GM12878 (cell line): ENCODE measurements at regions not wholly inside any gene's neighbourhood (a gene's known extent, or its start where the extent isn't known, plus 50 kb on each side); places are given as distances from the start of the nearest gene placed in this dataset.

Experiments
- CBFB ChIP-seq: IDR thresholded peaks from 2 replicates; pipeline ENCODE4 v1.6.1; 2016; ENCODE audit warnings: antibody characterized with exemption, low read depth
- CBX5 ChIP-seq: sonication (generic); IDR thresholded peaks from 2 replicates; pipeline ENCODE4 v1.6.1; 2016; ENCODE audit warnings: low read depth, moderate library complexity, mild to moderate bottlenecking, inconsistent platforms
- CTCF ChIP-seq, 3 experiments: IDR thresholded peaks in 2 of 3; conservative IDR thresholded peaks in 1 of 3; 2 replicates each; pipeline ENCODE4 v1.5.1; 2011; ENCODE audit warnings: low read depth in 3 of 3, low read length in 3 of 3, mild to moderate bottlenecking in 3 of 3, control low read depth in 2 of 3, moderate library complexity in 2 of 3, inconsistent platforms in 1 of 3, mixed read lengths in 1 of 3; ENCODE audit not compliant: control insufficient read depth in 2 of 3, insufficient read depth in 1 of 3; ENCODE audit errors: extremely low read depth in 1 of 3
- KDM1A ChIP-seq: fragments of 200-600 bp; sonication (generic); IDR thresholded peaks from 2 replicates; pipeline ENCODE4 v1.6.1; 2016; ENCODE audit warnings: borderline replicate concordance
- MEF2A ChIP-seq: IDR thresholded peaks from 2 replicates; pipeline ENCODE4 v1.6.1; 2011; ENCODE audit warnings: low read depth, mild to moderate bottlenecking, low read length, moderate library complexity; ENCODE audit not compliant: insufficient read depth
- MLLT1 ChIP-seq: fragments of 450-650 bp; IDR thresholded peaks from 2 replicates; pipeline ENCODE4 v1.6.1; 2016; ENCODE audit warnings: mild to moderate bottlenecking
- NFYA ChIP-seq: IDR thresholded peaks from 2 replicates; pipeline ENCODE4 v1.6.1; 2011; ENCODE audit warnings: low read depth, mild to moderate bottlenecking, low read length, improper control_type of control experiment, borderline replicate concordance
- POLR2A ChIP-seq: IDR thresholded peaks from 2 replicates; pipeline ENCODE4 v1.6.1; 2011; ENCODE audit warnings: low read depth, mild to moderate bottlenecking, low read length
- RFX5 ChIP-seq: IDR thresholded peaks from 2 replicates; pipeline ENCODE4 v1.6.1; 2011; ENCODE audit warnings: low read depth, low read length, improper control_type of control experiment
- SRF ChIP-seq, 2 experiments: IDR thresholded peaks; 2 replicates each; pipeline ENCODE4 v1.6.1; 2011; ENCODE audit warnings: low read depth in 2 of 2, low read length in 2 of 2, mild to moderate bottlenecking in 1 of 2, moderate library complexity in 1 of 2
- ZNF274 ChIP-seq: IDR thresholded peaks from one replicate; pipeline ENCODE4 v1.8.0; 2011; ENCODE audit not compliant: insufficient read length, insufficient read depth
- ZNF384 ChIP-seq: IDR thresholded peaks from 2 replicates; pipeline ENCODE4 v1.6.1; 2012; ENCODE audit warnings: low read depth, mild to moderate bottlenecking, low read length, improper control_type of control experiment, borderline replicate concordance
- ZSCAN29 ChIP-seq: fragments of 450-650 bp; IDR thresholded peaks from 2 replicates; pipeline ENCODE4 v1.6.1; 2017; ENCODE audit warnings: mild to moderate bottlenecking, moderate library complexity

- TF ChIP-seq CTCF (IDR thresholded peaks at IDR 0.05 in 2 of 3, conservative IDR thresholded peaks at IDR 0.05 in 1 of 3; ENCODE audit: control insufficient read depth in 2 of 3, extremely low read depth in 1 of 3, insufficient read depth in 1 of 3, low read depth in 3 of 3, low read length in 3 of 3) (no peak), POLR2A (no peak), ZNF384 (no peak), CBX5 (no peak), KDM1A (no peak), RFX5 (no peak), MLLT1 (no peak), SRF (IDR thresholded peaks at IDR 0.05; ENCODE audit: low read depth in 2 of 2, low read length in 2 of 2) (no peak), CBFB (no peak), MEF2A (no peak), NFYA (no peak), ZSCAN29 (no peak), ZNF274 (no peak)
Observed at GRCh38 chr1:221847676-221848075, 105.8 kb upstream of the DUSP10 start.
